ENCODE measurements at regions not wholly inside any gene's neighbourhood (a gene's known extent, or its start where the extent isn't known, plus 50 kb on each side); places are given as distances from the start of the nearest gene placed in this dataset.
A peak's percentile ranks its signal among the peaks of the same experiment; 100 is the strongest.

GRCh38 chr9:109852556-109852955 is 72.6 kb downstream of the PALM2AKAP2 start:
- no peaks in the 10 kb centered on the region for H3K27me3 ChIP-seq (ENCODE audit: control insufficient read depth, insufficient read depth, low read length)
- H3K4me3 ChIP-seq (ENCODE audit: low read depth, low read length), result no peak overlapping the region
- no peaks in the 10 kb centered on the region for H3K36me3 ChIP-seq (ENCODE audit: control insufficient read depth, insufficient read depth, low read length)
- DNase-seq (ENCODE audit: low read depth), result no peak
- no peak for TF ChIP-seq CTCF (IDR thresholded peaks at IDR 0.05; ENCODE audit: insufficient read depth, low read length, poor library complexity, severe bottlenecking)

GRCh38 chr9:109855540-109855939 is 75.5 kb downstream of the PALM2AKAP2 start:
- no peak for DNase-seq (ENCODE audit: low read depth)
- Histone ChIP-seq H3K36me3 (ENCODE audit: control insufficient read depth, insufficient read depth, low read length) (no peaks in the 10 kb centered on the region), H3K27me3 (ENCODE audit: control insufficient read depth, insufficient read depth, low read length) (no peaks in the 10 kb centered on the region), H3K4me3 (ENCODE audit: low read depth, low read length) (no peak overlapping the region)
- TF ChIP-seq CTCF (IDR thresholded peaks at IDR 0.05; ENCODE audit: insufficient read depth, low read length, poor library complexity, severe bottlenecking), result no peak

- H3K4me3 ChIP-seq (ENCODE audit: low read depth, low read length), result no peak overlapping the region
- no peak for TF ChIP-seq CTCF (IDR thresholded peaks at IDR 0.05; ENCODE audit: insufficient read depth, low read length, poor library complexity, severe bottlenecking)
- DNase-seq (ENCODE audit: low read depth), result no peak
These were observed 76.8 kb downstream of the PALM2AKAP2 start for GRCh38 chr9:109856785-109857184.

GRCh38 chr9:109857336-109857735 is 77.3 kb downstream of the PALM2AKAP2 start:
- H3K27me3 ChIP-seq (ENCODE audit: control insufficient read depth, insufficient read depth, low read length), result no peaks in the 10 kb centered on the region
- H3K36me3 ChIP-seq (ENCODE audit: control insufficient read depth, insufficient read depth, low read length), result no peaks in the 10 kb centered on the region
- TF ChIP-seq CTCF (IDR thresholded peaks at IDR 0.05; ENCODE audit: insufficient read depth, low read length, poor library complexity, severe bottlenecking), result no peak
- H3K4me3 ChIP-seq (ENCODE audit: low read depth, low read length), result no peak overlapping the region
- no peak for DNase-seq (ENCODE audit: low read depth)

More at GRCh38 chr9:109856785-109857184, 76.8 kb downstream of the PALM2AKAP2 start:
- no peaks in the 10 kb centered on the region for H3K27me3 ChIP-seq (ENCODE audit: control insufficient read depth, insufficient read depth, low read length)
- no peaks in the 10 kb centered on the region for H3K36me3 ChIP-seq (ENCODE audit: control insufficient read depth, insufficient read depth, low read length)

- Histone ChIP-seq H3K27me3 (ENCODE audit: control insufficient read depth, insufficient read depth, low read length) (no peaks in the 10 kb centered on the region), H3K36me3 (ENCODE audit: control insufficient read depth, insufficient read depth, low read length) (no peaks in the 10 kb centered on the region), H3K4me3 (ENCODE audit: low read depth, low read length) (no peak overlapping the region)
- TF ChIP-seq CTCF (IDR thresholded peaks at IDR 0.05; ENCODE audit: insufficient read depth, low read length, poor library complexity, severe bottlenecking), result peak; percentile 23
- no peak for DNase-seq (ENCODE audit: low read depth)
These were observed 79.4 kb downstream of the PALM2AKAP2 start for GRCh38 chr9:109859447-109859846.

- TF ChIP-seq CTCF (IDR thresholded peaks at IDR 0.05; ENCODE audit: insufficient read depth, low read length, poor library complexity, severe bottlenecking), result no peak
- DNase-seq (ENCODE audit: low read depth), result no peak
- Histone ChIP-seq H3K36me3 (ENCODE audit: control insufficient read depth, insufficient read depth, low read length) (no peaks in the 10 kb centered on the region), H3K27me3 (ENCODE audit: control insufficient read depth, insufficient read depth, low read length) (no peaks in the 10 kb centered on the region), H3K4me3 (ENCODE audit: low read depth, low read length) (no peak overlapping the region)
These were observed 80.5 kb downstream of the PALM2AKAP2 start for GRCh38 chr9:109860521-109860920.
